ENCODE measurements at regions not wholly inside any gene's neighbourhood (a gene's known extent, or its start where the extent isn't known, plus 50 kb on each side); places are given as distances from the start of the nearest gene placed in this dataset.

- no peaks in the 10 kb centered on the region for H3K9me3 Mint-ChIP-seq
- intact Hi-C loops (cut with micrococcal nuclease) = no loop called here
- no peak for DNase-seq
- H3K27me3 Mint-ChIP-seq = peaks cover 2% of the 10 kb centered on the region
- H3K36me3 Mint-ChIP-seq = no peaks in the 10 kb centered on the region
- no peaks in the 10 kb centered on the region for H3K4me1 Mint-ChIP-seq (ENCODE audit: low read depth)
- ChIA-PET CTCF (no interaction called here), POLR2A (no interaction called here)
- no peak overlapping the region for H3K4me3 Mint-ChIP-seq
- H3K27ac Mint-ChIP-seq = no peak overlapping the region
Observed at GRCh38 chr15:87349181-87349580, 907.4 kb downstream of the NTRK3 start.

DNA sequence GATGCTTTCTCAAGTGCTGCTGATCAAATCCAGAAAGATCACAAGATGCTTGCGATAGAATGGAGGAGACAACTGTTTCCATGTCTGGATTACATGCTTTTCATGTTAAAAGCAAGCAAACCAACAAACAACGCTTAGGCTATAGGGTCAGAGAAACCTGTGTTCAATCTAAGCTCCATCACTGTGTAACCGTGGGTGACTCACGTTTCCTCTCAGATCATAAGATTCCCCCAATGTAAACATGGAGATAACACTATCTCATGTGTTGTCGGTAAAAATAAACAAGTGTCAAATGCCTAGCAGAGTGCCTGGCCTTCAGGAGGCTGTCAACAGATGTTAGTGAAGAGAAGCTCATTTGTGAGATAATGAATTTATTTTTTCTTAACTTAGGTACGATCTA is 907.8 kb downstream of the NTRK3 start:
- Mint-ChIP-seq H3K27ac (no peak overlapping the region), H3K36me3 (no peaks in the 10 kb centered on the region), H3K27me3 (peaks cover 2% of the 10 kb centered on the region), H3K9me3 (no peaks in the 10 kb centered on the region), H3K4me3 (no peak overlapping the region), H3K4me1 (ENCODE audit: low read depth) (no peaks in the 10 kb centered on the region)
- intact Hi-C loops (cut with micrococcal nuclease) = no loop called here
- ChIA-PET POLR2A (no interaction called here), CTCF (no interaction called here)
- DNase-seq = no peak

DNA sequence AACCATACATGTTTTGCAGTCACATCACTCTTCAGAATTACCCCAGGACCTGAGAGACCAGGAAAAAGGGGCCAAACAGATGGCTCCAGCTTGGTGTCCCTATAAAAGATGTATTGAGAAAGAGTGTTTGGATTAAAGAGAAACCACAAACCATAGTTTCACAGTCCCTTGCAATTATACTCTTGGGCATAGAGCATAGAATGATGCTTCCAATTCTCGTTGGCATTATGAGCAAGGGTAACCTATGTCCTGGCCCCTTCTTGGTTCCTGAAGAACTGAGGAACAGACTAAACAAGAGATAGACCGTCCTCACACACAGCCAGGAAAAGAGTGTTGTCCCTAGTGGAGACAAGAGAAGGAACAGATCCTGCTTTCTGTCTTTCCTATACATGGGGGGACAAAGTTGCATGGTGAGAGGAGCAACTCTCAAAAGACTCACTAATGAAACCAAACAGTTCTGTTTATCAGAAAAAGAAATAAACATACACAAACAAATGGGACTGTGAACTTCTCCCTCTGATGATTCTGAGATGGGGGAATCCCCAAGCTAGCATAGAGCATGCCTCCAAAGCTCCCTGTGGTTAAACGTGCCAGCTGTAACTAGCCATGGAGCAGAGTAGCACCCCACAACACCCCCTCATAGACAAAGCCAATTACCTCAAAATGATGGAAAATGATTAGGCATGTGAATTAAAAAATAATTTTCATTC is 908.6 kb downstream of the NTRK3 start:
- intact Hi-C loops (cut with micrococcal nuclease) = no loop called here
- H3K9me3 Mint-ChIP-seq = no peaks in the 10 kb centered on the region
- peaks cover 2% of the 10 kb centered on the region for H3K27me3 Mint-ChIP-seq
- DNase-seq = no peak
- ChIA-PET CTCF (no interaction called here), POLR2A (no interaction called here)
- no peak overlapping the region for H3K4me3 Mint-ChIP-seq
- H3K4me1 Mint-ChIP-seq (ENCODE audit: low read depth) = no peaks in the 10 kb centered on the region
- no peaks in the 10 kb centered on the region for H3K36me3 Mint-ChIP-seq
- no peak overlapping the region for H3K27ac Mint-ChIP-seq

- ChIA-PET CTCF (no interaction called here), POLR2A (no interaction called here)
- Mint-ChIP-seq H3K4me1 (ENCODE audit: low read depth) (no peaks in the 10 kb centered on the region), H3K9me3 (no peaks in the 10 kb centered on the region), H3K27ac (no peak overlapping the region), H3K27me3 (peaks cover 2% of the 10 kb centered on the region), H3K4me3 (no peak overlapping the region), H3K36me3 (no peaks in the 10 kb centered on the region)
- intact Hi-C loops (cut with micrococcal nuclease) = no loop called here
- DNase-seq = no peak
Observed at GRCh38 chr15:87345961-87346360, 910.6 kb downstream of the NTRK3 start.

- no peaks in the 10 kb centered on the region for H3K9me3 Mint-ChIP-seq
Observed at GRCh38 chr15:87343966-87344365, 912.6 kb downstream of the NTRK3 start.

DNA sequence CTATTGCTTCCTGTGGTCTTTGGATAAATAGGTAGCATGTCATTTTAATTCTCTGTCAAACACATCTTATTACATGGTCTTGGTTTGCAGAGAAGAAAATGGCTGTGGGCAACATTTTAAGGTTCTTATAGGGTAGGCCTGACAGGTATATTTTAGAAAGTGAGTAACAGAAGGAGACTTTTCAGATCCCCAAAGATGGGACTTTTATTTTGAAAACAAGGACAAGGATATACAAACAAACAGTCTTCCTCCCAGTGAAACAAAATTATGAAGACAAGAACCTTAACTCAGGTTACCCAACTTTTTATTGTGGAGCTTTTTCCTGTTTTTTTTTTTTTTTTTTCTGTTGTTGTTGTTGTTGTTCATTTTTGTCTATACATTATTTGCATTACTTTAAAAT is 916.2 kb downstream of the NTRK3 start:
- ChIA-PET POLR2A (no interaction called here), CTCF (no interaction called here)
- Mint-ChIP-seq H3K9me3 (no peaks in the 10 kb centered on the region), H3K27ac (no peak overlapping the region), H3K27me3 (peaks cover under 1% of the 10 kb centered on the region), H3K4me1 (ENCODE audit: low read depth) (no peaks in the 10 kb centered on the region), H3K4me3 (no peak overlapping the region), H3K36me3 (no peaks in the 10 kb centered on the region)
- DNase-seq = no peak
- intact Hi-C loops (cut with micrococcal nuclease) = no loop called here

More at GRCh38 chr15:87343966-87344365, 912.6 kb downstream of the NTRK3 start:
- Mint-ChIP-seq H3K4me1 (ENCODE audit: low read depth) (no peaks in the 10 kb centered on the region), H3K27me3 (peaks cover 2% of the 10 kb centered on the region), H3K36me3 (no peaks in the 10 kb centered on the region), H3K27ac (no peak overlapping the region), H3K4me3 (no peak overlapping the region)
- intact Hi-C loops (cut with micrococcal nuclease) = no loop called here
- DNase-seq = no peak
- ChIA-PET CTCF (no interaction called here), POLR2A (no interaction called here)

- Mint-ChIP-seq H3K4me3 (no peak overlapping the region), H3K27me3 (no peaks in the 10 kb centered on the region), H3K27ac (no peak overlapping the region), H3K36me3 (no peaks in the 10 kb centered on the region), H3K9me3 (no peaks in the 10 kb centered on the region), H3K4me1 (ENCODE audit: low read depth) (no peaks in the 10 kb centered on the region)
- intact Hi-C loops (cut with micrococcal nuclease) = no loop called here
- ChIA-PET POLR2A (no interaction called here), CTCF (no interaction called here)
- DNase-seq = no peak
Observed at GRCh38 chr15:87326269-87326668, 930.3 kb downstream of the NTRK3 start.

- Mint-ChIP-seq H3K36me3 (no peaks in the 10 kb centered on the region), H3K4me3 (no peak overlapping the region), H3K4me1 (ENCODE audit: low read depth) (no peaks in the 10 kb centered on the region), H3K27me3 (peaks cover 3% of the 10 kb centered on the region), H3K27ac (no peak overlapping the region), H3K9me3 (no peaks in the 10 kb centered on the region)
- no peak for DNase-seq
- ChIA-PET CTCF (no interaction called here), POLR2A (no interaction called here)
- intact Hi-C loops (cut with micrococcal nuclease) = no loop called here
Observed at GRCh38 chr15:87322870-87323269, 933.7 kb downstream of the NTRK3 start.

- Mint-ChIP-seq H3K9me3 (no peaks in the 10 kb centered on the region), H3K4me3 (no peak overlapping the region), H3K4me1 (ENCODE audit: low read depth) (no peaks in the 10 kb centered on the region), H3K27me3 (peaks cover 3% of the 10 kb centered on the region), H3K36me3 (no peaks in the 10 kb centered on the region), H3K27ac (no peak overlapping the region)
- ChIA-PET CTCF (no interaction called here), POLR2A (no interaction called here)
- intact Hi-C loops (cut with micrococcal nuclease) = no loop called here
- no peak for DNase-seq
Observed at GRCh38 chr15:87322265-87322664, 934.3 kb downstream of the NTRK3 start.

GRCh38 chr15:87317900-87318299 is 938.6 kb downstream of the NTRK3 start:
- ChIA-PET CTCF (no interaction called here), POLR2A (no interaction called here)
- no peak for DNase-seq
- no peaks in the 10 kb centered on the region for H3K4me1 Mint-ChIP-seq (ENCODE audit: low read depth)
- no peaks in the 10 kb centered on the region for H3K9me3 Mint-ChIP-seq
- no peaks in the 10 kb centered on the region for H3K36me3 Mint-ChIP-seq
- H3K4me3 Mint-ChIP-seq = no peak overlapping the region
- no peak overlapping the region for H3K27ac Mint-ChIP-seq
- H3K27me3 Mint-ChIP-seq = peaks cover 3% of the 10 kb centered on the region
- intact Hi-C loops (cut with micrococcal nuclease) = no loop called here

DNA sequence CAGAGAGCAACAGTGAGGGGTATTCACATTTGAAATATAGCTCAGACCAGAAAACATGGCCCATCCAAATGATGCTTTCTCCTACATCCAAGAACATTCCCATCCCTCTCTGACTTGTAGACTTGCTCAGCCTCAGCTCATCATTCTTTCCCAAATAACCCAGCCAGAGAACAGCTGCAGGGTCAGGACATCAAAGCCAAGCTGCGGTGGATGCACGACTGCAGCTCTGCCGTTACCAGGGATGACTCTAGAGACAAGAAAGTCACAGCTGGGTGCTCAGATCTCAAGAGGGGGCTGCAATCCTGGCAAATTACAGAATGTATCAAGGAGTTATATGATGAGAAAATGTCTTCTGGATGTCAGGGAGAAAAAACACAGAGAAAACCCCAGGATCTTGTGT is 944.3 kb downstream of the NTRK3 start:
- H3K36me3 Mint-ChIP-seq = no peaks in the 10 kb centered on the region
- no peaks in the 10 kb centered on the region for H3K27me3 Mint-ChIP-seq
- ChIA-PET POLR2A (no interaction called here), CTCF (no interaction called here)
- intact Hi-C loops (cut with micrococcal nuclease) = no loop called here
- H3K9me3 Mint-ChIP-seq = no peaks in the 10 kb centered on the region
- DNase-seq = no peak
- H3K4me3 Mint-ChIP-seq = no peak overlapping the region
- H3K4me1 Mint-ChIP-seq (ENCODE audit: low read depth) = no peaks in the 10 kb centered on the region
- no peak overlapping the region for H3K27ac Mint-ChIP-seq

DNA sequence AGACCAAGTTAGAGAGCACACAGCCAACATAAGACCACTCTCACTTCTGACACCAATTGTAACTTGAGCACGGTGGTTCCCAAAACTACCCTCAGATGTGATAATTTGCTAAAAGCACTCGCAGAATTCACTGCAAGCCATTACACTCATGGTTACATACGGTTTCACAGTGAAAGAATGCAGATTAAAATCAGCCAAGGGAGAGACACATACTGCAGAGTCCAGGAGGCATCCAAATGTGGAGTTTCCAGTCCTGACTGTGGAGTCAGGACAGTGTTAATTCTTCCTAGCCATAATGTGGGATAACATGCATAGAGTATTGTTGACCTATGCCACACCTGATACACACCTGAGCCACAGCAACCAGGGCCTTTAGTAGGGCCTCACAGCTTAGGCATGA is 956.4 kb downstream of the NTRK3 start:
- Mint-ChIP-seq H3K9me3 (no peaks in the 10 kb centered on the region), H3K4me3 (no peak overlapping the region), H3K27me3 (no peaks in the 10 kb centered on the region), H3K4me1 (ENCODE audit: low read depth) (no peaks in the 10 kb centered on the region), H3K27ac (no peak overlapping the region), H3K36me3 (no peaks in the 10 kb centered on the region)
- CTCF ChIA-PET = no interaction called here
- no peak for DNase-seq
- intact Hi-C loops (cut with micrococcal nuclease) = no loop called here
- POLR2A ChIA-PET = no interaction called here

GRCh38 chr15:87294854-87295253 is 961.7 kb downstream of the NTRK3 start:
- DNase-seq = no peak
- Mint-ChIP-seq H3K27me3 (peaks cover under 1% of the 10 kb centered on the region), H3K36me3 (no peaks in the 10 kb centered on the region), H3K27ac (no peak overlapping the region), H3K4me1 (ENCODE audit: low read depth) (no peaks in the 10 kb centered on the region), H3K9me3 (no peaks in the 10 kb centered on the region), H3K4me3 (no peak overlapping the region)
- CTCF ChIA-PET = no interaction called here
- intact Hi-C loops (cut with micrococcal nuclease) = no loop called here
- POLR2A ChIA-PET = no interaction called here

- POLR2A ChIA-PET = no interaction called here
- intact Hi-C loops (cut with micrococcal nuclease) = no loop called here
- no peaks in the 10 kb centered on the region for H3K36me3 Mint-ChIP-seq
- CTCF ChIA-PET = no interaction called here
- H3K27me3 Mint-ChIP-seq = peaks cover 1% of the 10 kb centered on the region
- no peak overlapping the region for H3K4me3 Mint-ChIP-seq
- no peak for DNase-seq
- H3K9me3 Mint-ChIP-seq = no peaks in the 10 kb centered on the region
- no peak overlapping the region for H3K27ac Mint-ChIP-seq
- no peaks in the 10 kb centered on the region for H3K4me1 Mint-ChIP-seq (ENCODE audit: low read depth)
Observed at GRCh38 chr15:87293031-87293430, 963.5 kb downstream of the NTRK3 start.

Measured in activated CD4-positive, alpha-beta memory T cell treated with anti-CD3 and anti-CD28 coated beads for 36 hours (primary cell).